HepG2 (cell line): ENCODE measurements at regions not wholly inside any gene's neighbourhood (a gene's known extent, or its start where the extent isn't known, plus 50 kb on each side); places are given as distances from the start of the nearest gene placed in this dataset.

ENCODE experiments used
- CEBPB ChIP-seq: IDR thresholded peaks from 2 replicates; pipeline ENCODE4 v1.6.1; 2011; ENCODE audit warnings: low read depth, low read length, improper control_type of control experiment, borderline replicate concordance
- ETV5 ChIP-seq: IDR thresholded peaks from 2 replicates; pipeline ENCODE4 v1.6.1; 2018; ENCODE audit warnings: missing biosample characterization, missing genetic modification reagents, inconsistent platforms, borderline replicate concordance
- JUN ChIP-seq: sonication (generic); formaldehyde crosslinking; IDR thresholded peaks from 2 replicates; pipeline ENCODE4 v1.4.0; 2020; ENCODE audit warnings: mild to moderate bottlenecking, missing genetic modification reagents
- LCORL ChIP-seq, 2 experiments: fragments of 450-650 bp in 1 of 2; sonication (generic) in 1 of 2; formaldehyde crosslinking in 1 of 2; IDR thresholded peaks; 2 replicates each; pipeline versions ENCODE4 v1.5.0 to v1.6.1; 2017 to 2020; ENCODE audit warnings: antibody characterized with exemption in 1 of 2, missing genetic modification reagents in 1 of 2
- NKX3-1 ChIP-seq: sonication (generic); formaldehyde crosslinking; IDR thresholded peaks from 2 replicates; pipeline ENCODE4 v1.5.0; 2020; ENCODE audit warnings: missing genetic modification reagents
- NR2C2 ChIP-seq: sonication (generic); formaldehyde crosslinking; IDR thresholded peaks from 2 replicates; pipeline ENCODE4 v1.4.0; 2020; ENCODE audit warnings: missing genetic modification reagents, mild to moderate bottlenecking, moderate library complexity, borderline replicate concordance
- SP1 ChIP-seq, 2 experiments: fragments of 450-650 bp in 1 of 2; sonication (generic) in 1 of 2; formaldehyde crosslinking in 1 of 2; IDR thresholded peaks; 2 replicates each; pipeline versions ENCODE4 v1.4.0 to v1.6.1; 2016 to 2020; ENCODE audit warnings: missing genetic modification reagents in 1 of 2
- YEATS4 ChIP-seq: sonication (generic); formaldehyde crosslinking; IDR thresholded peaks from 2 replicates; pipeline ENCODE4 v1.4.0; 2020; ENCODE audit warnings: missing genetic modification reagents, borderline replicate concordance
- ZNF598 ChIP-seq: sonication (generic); formaldehyde crosslinking; IDR thresholded peaks from 2 replicates; pipeline ENCODE4 v1.5.1; 2020; ENCODE audit warnings: mild to moderate bottlenecking, missing genetic modification reagents, borderline replicate concordance
- ZNF749 ChIP-seq: sonication (generic); formaldehyde crosslinking; IDR thresholded peaks from 2 replicates; pipeline ENCODE4 v1.8.0; 2022; ENCODE audit warnings: mild to moderate bottlenecking, missing genetic modification reagents, moderate library complexity, borderline replicate concordance
- TF ChIP-seq, protein P1 (sequence below): sonication (generic); formaldehyde crosslinking; IDR thresholded peaks from 2 replicates; pipeline ENCODE4 v1.5.1; 2020; ENCODE audit warnings: missing genetic modification reagents, mild to moderate bottlenecking, borderline replicate concordance
- TF ChIP-seq, protein P2 (sequence below): sonication (generic); formaldehyde crosslinking; IDR thresholded peaks from 2 replicates; pipeline ENCODE4 v1.5.1; 2020; ENCODE audit warnings: missing genetic modification reagents, mild to moderate bottlenecking, borderline replicate concordance
- TF ChIP-seq, protein P3 (sequence below): sonication (generic); formaldehyde crosslinking; IDR thresholded peaks from 2 replicates; pipeline ENCODE4 v1.4.0; 2020; ENCODE audit warnings: missing genetic modification reagents, borderline replicate concordance
- TF ChIP-seq, protein P4 (sequence below): sonication (generic); formaldehyde crosslinking; IDR thresholded peaks from 2 replicates; pipeline ENCODE4 v1.5.0; 2020; ENCODE audit warnings: missing genetic modification reagents
- TF ChIP-seq, protein P5 (sequence below): sonication (generic); formaldehyde crosslinking; IDR thresholded peaks from 2 replicates; pipeline ENCODE4 v1.4.0; 2020; ENCODE audit warnings: missing genetic modification reagents, mild to moderate bottlenecking, borderline replicate concordance
- TF ChIP-seq, protein P6 (sequence below): sonication (generic); formaldehyde crosslinking; IDR thresholded peaks from 2 replicates; pipeline ENCODE4 v1.4.0; 2020; ENCODE audit warnings: missing genetic modification reagents
- TF ChIP-seq, protein P7 (sequence below): sonication (generic); formaldehyde crosslinking; IDR thresholded peaks from 2 replicates; pipeline ENCODE4 v1.8.0; 2022; ENCODE audit warnings: mild to moderate bottlenecking, missing genetic modification reagents

DNA sequence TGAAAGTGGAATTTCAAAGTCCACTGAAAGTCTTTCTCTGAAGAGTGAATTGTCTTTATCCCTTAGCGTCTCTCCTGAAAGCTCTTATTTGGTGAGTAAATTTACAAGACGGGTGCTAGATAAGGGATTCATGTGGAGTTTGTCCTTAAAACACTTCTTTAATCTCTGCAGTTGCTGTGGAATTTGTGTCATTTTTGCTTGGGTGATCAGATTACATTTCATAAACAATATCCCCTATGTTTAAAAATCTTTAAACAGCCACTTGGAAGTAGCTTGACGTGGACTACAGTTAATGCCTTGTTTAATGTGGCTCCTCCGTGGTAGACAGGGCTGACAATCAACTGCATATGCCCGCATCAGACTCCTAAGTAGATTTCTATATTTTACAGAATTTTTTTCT, 175.4 kb upstream of the ZNF217 start (continued):
- TF ChIP-seq JUN (CRISPR knock-in tag) (no peak), ETV5 (CRISPR knock-in tag) (no peak; the same call in 1 of the 2 replicates), ZNF749 (no peak), YEATS4 (no peak), ZNF598 (no peak), NKX3-1 (CRISPR knock-in tag) (peak; percentile 89), SP1 (IDR thresholded peaks at IDR 0.05) (no peak), SP1 (CRISPR knock-in tag; IDR thresholded peaks at IDR 0.05) (no peak), CEBPB (no peak), LCORL (IDR thresholded peaks at IDR 0.05) (no peak), LCORL (CRISPR knock-in tag; IDR thresholded peaks at IDR 0.05) (peak; percentile 48; the same call in 1 of the 2 replicates), NR2C2 (no peak)
- TF ChIP-seq, protein P1, sequence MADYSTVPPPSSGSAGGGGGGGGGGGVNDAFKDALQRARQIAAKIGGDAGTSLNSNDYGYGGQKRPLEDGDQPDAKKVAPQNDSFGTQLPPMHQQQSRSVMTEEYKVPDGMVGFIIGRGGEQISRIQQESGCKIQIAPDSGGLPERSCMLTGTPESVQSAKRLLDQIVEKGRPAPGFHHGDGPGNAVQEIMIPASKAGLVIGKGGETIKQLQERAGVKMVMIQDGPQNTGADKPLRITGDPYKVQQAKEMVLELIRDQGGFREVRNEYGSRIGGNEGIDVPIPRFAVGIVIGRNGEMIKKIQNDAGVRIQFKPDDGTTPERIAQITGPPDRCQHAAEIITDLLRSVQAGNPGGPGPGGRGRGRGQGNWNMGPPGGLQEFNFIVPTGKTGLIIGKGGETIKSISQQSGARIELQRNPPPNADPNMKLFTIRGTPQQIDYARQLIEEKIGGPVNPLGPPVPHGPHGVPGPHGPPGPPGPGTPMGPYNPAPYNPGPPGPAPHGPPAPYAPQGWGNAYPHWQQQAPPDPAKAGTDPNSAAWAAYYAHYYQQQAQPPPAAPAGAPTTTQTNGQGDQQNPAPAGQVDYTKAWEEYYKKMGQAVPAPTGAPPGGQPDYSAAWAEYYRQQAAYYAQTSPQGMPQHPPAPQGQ: no peak
- TF ChIP-seq, protein P2, sequence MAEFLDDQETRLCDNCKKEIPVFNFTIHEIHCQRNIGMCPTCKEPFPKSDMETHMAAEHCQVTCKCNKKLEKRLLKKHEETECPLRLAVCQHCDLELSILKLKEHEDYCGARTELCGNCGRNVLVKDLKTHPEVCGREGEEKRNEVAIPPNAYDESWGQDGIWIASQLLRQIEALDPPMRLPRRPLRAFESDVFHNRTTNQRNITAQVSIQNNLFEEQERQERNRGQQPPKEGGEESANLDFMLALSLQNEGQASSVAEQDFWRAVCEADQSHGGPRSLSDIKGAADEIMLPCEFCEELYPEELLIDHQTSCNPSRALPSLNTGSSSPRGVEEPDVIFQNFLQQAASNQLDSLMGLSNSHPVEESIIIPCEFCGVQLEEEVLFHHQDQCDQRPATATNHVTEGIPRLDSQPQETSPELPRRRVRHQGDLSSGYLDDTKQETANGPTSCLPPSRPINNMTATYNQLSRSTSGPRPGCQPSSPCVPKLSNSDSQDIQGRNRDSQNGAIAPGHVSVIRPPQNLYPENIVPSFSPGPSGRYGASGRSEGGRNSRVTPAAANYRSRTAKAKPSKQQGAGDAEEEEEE (CRISPR knock-in tag): no peak
- TF ChIP-seq, protein P3, sequence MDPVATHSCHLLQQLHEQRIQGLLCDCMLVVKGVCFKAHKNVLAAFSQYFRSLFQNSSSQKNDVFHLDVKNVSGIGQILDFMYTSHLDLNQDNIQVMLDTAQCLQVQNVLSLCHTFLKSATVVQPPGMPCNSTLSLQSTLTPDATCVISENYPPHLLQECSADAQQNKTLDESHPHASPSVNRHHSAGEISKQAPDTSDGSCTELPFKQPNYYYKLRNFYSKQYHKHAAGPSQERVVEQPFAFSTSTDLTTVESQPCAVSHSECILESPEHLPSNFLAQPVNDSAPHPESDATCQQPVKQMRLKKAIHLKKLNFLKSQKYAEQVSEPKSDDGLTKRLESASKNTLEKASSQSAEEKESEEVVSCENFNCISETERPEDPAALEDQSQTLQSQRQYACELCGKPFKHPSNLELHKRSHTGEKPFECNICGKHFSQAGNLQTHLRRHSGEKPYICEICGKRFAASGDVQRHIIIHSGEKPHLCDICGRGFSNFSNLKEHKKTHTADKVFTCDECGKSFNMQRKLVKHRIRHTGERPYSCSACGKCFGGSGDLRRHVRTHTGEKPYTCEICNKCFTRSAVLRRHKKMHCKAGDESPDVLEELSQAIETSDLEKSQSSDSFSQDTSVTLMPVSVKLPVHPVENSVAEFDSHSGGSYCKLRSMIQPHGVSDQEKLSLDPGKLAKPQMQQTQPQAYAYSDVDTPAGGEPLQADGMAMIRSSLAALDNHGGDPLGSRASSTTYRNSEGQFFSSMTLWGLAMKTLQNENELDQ (CRISPR knock-in tag): no peak
- TF ChIP-seq, protein P4, sequence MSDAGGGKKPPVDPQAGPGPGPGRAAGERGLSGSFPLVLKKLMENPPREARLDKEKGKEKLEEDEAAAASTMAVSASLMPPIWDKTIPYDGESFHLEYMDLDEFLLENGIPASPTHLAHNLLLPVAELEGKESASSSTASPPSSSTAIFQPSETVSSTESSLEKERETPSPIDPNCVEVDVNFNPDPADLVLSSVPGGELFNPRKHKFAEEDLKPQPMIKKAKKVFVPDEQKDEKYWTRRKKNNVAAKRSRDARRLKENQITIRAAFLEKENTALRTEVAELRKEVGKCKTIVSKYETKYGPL (CRISPR knock-in tag): no peak
- TF ChIP-seq, protein P5, sequence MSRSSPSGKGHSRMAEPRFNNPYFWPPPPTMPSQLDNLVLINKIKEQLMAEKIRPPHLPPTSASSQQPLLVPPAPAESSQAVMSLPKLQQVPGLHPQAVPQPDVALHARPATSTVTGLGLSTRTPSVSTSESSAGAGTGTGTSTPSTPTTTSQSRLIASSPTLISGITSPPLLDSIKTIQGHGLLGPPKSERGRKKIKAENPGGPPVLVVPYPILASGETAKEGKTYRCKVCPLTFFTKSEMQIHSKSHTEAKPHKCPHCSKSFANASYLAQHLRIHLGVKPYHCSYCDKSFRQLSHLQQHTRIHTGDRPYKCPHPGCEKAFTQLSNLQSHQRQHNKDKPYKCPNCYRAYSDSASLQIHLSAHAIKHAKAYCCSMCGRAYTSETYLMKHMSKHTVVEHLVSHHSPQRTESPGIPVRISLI: peak; percentile 66; the same call in 1 of the 2 replicates
- TF ChIP-seq, protein P6, sequence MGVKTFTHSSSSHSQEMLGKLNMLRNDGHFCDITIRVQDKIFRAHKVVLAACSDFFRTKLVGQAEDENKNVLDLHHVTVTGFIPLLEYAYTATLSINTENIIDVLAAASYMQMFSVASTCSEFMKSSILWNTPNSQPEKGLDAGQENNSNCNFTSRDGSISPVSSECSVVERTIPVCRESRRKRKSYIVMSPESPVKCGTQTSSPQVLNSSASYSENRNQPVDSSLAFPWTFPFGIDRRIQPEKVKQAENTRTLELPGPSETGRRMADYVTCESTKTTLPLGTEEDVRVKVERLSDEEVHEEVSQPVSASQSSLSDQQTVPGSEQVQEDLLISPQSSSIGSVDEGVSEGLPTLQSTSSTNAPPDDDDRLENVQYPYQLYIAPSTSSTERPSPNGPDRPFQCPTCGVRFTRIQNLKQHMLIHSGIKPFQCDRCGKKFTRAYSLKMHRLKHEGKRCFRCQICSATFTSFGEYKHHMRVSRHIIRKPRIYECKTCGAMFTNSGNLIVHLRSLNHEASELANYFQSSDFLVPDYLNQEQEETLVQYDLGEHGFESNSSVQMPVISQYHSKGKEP (CRISPR knock-in tag): no peak
- TF ChIP-seq, protein P7, sequence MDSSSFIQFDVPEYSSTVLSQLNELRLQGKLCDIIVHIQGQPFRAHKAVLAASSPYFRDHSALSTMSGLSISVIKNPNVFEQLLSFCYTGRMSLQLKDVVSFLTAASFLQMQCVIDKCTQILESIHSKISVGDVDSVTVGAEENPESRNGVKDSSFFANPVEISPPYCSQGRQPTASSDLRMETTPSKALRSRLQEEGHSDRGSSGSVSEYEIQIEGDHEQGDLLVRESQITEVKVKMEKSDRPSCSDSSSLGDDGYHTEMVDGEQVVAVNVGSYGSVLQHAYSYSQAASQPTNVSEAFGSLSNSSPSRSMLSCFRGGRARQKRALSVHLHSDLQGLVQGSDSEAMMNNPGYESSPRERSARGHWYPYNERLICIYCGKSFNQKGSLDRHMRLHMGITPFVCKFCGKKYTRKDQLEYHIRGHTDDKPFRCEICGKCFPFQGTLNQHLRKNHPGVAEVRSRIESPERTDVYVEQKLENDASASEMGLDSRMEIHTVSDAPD (CRISPR knock-in tag): no peak
